D341Med (cell line): ENCODE measurements at regions not wholly inside any gene's neighbourhood (a gene's known extent, or its start where the extent isn't known, plus 50 kb on each side); places are given as distances from the start of the nearest gene placed in this dataset.

Experiments
- DNase-seq: peaks from one replicate; pipeline ENCODE4 v3.0.0; 2012; ENCODE audit warnings: low spot score

DNA sequence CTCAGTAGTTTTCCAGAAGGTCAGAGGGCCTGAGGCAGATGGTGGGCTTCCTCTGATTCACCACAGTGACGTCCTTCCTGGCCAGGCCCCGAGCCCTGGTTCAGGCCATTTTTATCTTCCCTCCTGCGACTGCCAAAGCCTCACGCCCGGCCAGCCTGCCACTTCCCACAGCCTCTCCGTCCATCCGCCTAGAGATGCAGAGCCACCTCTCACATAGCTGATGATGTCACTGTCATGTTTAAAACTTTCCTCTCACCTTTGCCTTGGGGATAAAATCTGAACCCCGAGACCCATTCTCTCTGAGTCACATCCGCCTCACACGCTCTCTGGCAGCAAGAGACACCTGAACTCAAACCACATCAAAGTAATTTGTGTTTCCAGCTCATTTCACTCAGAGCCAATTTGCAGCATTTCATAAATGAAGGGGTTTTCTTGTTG is 175.3 kb downstream of the QDPR start:
- DNase-seq, result no peak

DNA sequence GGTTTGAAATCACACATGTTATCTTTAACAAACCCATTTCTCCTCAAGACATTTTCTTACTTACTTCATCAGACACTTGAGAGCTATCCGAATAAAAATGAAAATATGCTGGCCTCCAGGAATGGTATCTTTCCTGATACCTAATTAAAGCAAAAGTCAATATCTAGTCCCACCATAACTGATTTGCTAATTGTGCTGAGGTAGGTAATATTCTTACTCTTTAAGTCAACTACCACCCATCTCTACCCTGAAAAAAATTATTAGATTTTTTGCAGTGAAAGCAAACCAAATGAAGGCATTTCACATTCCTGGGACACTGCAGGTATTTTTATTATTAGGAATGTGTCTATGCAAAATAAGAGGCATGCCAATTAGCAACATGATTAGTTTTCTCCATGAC is 175.8 kb downstream of the QDPR start:
- no peak for DNase-seq

DNA sequence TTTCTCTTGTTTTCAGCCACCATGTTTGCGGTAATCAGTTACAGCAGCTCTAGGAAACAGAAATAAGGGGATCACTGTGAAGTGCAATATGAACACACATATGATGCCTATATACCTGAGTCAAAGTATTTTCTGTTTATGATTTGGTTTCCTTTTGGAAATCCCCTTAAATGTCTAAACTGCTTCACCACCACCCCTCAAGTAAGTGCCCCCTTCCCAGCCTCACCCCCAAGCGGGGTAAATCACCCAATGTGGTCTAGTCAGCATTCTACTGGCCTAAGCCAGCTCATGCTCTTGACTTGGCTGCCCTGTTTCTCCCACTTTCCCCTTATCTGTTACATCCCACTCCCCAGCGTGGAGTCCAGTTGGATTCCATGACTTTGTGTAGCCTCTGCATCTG is 176.5 kb downstream of the QDPR start:
- no peak for DNase-seq

DNA sequence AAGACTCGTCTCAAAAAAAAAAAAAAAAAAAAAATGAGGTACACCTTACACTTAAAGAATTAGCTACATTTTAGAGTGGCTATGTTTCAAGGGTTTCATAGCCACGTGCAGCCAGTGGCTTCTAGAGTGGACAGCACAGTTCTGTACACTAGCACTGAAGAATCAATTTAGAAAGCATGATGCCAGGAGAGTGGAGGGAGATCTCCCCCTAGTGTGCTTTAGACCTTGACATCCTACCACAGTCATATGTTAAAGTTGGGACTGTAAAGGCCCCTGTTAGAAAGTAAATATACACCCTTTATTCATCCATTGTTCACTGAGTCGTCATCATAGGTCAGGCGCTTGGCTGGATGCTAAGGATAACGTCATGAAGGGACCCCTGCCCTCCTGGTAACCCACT is 179.4 kb downstream of the QDPR start:
- DNase-seq, result no peak

DNA sequence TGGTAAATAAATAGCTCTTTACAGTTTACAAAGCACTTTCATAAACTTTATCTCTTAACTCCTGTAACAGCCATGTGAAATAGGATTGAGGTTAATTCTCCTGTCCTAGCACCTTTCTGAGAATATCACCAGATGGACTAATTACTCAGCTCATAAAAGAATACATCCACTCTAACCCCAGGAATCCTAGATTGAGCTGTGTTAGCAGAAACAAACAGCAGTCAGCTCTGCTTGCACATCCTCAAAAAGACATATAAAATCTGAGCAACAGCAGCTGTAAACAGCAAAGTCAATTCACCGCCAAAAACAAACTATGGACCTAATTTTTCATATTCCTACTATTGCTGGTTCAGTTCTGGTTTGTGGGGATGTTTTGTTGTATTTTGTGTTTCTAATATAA is 182.8 kb downstream of the QDPR start:
- no peak for DNase-seq

DNA sequence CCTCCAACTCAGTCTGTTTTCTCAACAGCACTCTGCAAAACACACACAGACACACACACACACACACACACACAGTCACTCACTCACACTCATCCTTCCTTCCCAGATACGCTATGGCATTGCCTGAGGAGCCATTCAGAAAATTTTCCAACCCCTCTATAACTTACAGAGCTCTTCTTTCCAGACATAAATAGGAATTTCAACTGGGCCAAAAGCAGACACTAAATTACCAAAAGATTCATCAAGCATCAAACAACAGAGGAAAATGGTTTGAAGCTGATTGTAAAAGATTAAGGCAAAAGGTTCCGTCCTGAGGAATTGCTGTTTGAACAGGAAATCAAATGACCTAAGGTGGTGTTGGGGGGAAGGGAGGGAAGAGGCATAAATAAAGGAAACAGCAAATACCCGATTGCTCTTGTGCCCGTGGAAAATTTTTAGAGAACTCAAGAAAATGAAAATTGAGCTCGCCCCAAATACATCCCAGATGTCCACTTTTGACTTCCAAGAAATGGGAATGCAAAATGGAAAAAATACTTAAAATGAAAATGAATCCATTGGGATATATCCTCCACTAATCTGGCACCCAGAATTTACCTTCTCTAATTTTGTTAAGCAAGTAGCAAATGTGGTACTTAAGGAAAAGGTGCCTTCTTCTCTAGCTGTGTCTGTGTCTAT is 183.6 kb downstream of the QDPR start:
- no peak for DNase-seq

DNA sequence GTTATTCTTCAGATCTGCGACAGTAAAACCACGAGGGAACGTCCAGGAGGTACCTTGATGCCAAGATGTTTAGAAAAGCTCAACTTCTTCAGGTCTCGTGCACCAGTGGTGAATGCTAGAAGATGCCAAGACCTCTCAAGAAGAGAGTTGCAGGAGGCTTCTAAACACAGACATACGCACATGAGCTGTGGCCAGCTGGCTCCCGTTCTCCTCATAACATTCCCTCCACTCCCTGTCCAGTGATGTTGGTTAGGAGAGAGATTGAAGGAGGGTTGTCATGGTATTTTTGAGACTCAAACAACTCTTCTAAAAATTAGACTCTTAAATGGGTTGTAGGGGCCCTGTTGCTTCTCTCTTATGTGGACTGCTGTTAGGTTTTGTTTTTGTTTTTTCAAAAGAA is 184.3 kb downstream of the QDPR start:
- no peak for DNase-seq

DNA sequence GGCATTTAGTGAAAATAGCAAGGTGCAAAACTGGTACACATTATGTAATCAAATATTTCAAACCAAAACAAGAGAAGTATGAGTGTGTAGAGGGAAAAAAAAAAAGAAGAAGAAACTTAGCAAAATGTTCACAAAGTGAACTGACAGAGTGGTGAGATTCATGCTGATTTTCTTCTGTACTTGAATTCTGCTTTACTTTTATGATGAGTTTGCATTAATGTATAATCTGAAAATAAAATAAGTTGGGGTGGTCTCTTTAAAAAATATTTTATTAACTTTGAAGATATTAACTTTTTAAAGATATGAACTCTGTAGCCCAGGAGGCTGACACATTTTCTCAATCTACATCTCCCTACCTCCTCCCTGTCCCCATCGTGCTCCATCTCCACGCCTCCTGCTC is 185.1 kb downstream of the QDPR start:
- no peak for DNase-seq

DNA sequence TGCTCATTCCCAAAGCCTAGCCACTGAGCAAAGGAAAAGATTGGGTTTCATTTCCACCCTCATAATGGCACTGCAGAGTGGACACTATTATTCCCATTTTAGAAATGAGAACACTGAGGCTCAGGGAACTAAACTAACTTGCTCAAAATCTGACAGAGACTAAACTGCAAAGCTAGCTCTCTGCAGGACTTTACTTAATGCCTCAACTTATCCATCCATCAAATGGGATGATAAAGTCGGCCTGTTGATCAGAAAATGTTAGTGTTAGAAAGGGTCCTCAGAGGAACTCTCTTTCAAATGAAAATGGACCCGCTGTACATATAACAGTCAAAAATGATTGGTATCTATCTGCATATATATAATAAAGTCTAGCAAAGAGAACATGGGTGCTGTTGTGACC is 186.8 kb downstream of the QDPR start:
- no peak for DNase-seq

DNA sequence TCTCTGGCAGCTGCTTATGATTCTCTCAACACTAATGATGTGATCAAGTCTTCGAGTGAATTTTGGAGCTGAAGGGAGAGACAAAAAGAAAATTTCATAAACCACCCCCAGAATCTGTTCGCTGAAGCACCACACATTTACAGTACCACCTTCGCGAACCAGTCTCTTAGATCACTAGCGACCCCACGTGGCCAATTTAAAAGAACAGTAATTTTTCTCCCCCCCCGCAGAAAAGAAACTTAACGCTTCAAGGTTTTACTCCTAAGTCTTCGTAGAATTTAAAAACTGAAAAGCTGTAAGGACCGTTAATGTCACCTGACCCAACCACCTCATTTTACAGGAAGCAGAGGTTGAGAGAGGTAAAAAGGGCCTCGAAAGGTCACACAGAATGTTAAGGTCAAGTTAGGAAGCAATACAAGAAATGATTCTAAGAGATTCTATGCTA is 187.5 kb downstream of the QDPR start:
- peak; percentile 45 for DNase-seq

DNA sequence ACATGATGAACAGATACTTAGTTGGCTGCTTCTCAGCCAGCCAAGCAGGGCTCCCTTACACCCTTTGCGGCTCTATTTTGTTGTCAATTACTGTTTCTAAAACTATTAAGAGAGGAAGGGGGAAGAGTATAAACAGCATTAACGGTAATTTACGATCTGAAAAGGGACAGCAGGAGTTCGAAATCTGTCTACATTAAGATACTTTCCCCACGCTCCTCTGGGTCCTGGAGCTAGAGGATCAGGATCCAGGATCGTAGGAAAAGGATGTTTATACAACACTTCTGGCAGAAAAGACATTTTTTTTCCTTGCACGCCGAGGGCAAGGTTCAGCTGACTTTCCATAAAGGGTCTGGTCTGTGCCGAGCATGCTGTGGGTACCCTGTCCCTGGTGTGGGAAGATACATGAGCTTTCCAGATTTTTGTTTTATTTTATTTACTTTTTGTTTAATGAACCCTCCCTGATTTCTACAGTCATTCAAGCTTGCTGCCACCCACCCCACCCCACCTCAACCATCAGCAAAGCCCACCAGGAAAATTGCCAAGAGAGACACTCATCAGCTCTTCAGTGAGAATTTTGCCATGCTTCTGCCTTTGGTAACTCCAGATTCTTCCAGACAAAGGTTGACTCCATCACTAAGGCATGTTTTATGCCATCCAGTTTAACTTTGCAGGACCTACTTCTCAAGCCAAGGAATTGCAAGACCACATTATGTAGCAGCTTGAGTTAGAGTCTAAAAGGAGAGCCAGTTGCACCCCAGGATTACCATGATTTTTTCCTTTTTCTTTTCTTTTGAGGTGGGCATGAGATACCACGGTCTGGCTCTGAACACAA is 188.1 kb downstream of the QDPR start:
- DNase-seq, result no peak

DNA sequence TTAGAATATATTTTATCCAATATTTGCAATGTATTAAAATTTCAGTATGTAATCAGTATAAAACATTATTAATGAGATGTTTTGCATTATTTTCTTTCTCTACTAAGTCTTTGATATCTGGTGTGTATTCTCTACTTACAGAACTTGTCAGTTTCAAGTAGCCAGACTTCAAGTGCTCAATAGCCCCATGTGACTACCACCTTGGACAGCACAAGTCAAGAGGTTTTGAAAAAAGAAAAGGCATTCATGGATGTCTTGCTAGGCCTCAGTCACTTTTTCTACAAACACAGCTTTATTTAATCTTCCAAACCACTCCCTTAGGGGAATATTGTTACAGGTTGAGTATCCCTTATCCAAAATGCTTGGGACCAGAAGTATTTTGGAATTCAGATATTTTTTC is 189.4 kb downstream of the QDPR start:
- no peak for DNase-seq

DNA sequence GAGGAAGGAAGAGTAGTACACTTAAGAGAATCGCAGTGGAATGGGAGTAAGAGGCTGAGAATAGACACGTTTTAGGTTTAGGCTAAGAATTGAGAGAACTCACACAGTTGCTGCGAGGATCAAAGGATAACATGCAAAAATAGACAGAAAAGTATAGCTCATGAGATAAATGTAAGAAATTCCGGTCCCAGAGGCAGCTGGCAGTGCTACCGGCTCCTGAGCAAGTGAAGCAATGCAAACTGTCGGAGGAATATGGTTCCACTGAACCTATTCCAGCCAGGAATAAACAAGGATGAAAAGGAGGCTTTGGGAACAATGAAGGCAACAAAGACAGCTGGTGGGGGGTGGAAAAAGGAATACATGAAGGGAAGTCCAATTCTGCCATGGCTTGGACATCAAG is 191.8 kb downstream of the QDPR start:
- no peak for DNase-seq

DNA sequence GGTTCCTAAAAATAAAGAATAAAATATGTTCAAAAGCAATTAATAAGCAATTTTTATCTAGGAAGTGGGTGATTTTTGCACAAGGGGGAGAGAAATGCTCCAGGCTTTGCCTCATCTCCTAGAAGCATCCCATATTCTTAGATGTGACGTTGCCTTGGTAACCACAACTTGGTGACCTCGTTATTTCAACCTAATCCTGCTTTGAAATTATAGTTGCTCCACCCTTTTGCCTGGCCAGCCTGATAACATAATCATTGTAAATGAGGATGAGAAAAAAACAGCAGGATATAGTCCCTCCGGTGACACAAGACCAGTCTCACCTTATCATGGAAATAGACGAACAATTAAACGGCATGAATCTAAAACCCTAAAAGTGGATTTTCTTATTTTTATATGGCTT is 194.4 kb downstream of the QDPR start:
- DNase-seq, result no peak

DNA sequence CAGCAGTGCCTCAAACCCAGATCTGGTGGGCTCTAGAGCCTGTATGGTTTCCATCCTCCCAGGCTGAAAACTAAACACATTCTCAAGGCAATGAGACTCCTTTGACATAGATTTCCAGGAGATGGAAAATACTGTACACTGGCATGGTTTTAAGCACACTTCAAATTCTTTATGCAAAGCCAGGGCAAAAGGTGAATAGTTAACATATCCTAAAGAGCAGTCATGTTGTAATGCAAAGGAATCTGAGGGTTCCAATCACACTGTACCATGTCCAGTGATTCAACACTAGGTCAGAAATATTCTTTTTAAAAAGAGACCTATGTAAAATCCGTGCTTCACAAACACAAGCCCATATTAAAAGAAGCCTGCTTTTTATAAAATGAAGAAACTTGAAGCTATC is 195.3 kb downstream of the QDPR start:
- DNase-seq, result no peak

DNA sequence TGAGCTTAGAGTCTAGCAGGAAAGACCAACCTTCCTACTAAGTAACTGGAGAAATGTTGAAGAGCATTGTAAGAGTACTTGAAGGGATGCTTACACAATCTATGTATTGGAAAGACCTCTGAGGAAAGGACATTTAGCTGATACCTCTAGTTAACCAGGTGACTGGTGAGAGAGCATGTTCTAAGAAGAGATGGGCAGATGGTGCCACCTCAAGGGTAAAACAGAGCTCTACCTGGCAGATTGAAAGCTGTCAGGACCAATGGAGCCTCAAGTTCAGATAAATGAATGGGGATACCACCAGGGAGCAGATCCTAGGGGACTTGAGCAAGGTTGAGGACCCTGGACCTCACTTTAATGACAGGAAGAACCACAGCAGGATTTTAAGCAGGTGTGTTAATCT is 196.4 kb downstream of the QDPR start:
- DNase-seq, result no peak

DNA sequence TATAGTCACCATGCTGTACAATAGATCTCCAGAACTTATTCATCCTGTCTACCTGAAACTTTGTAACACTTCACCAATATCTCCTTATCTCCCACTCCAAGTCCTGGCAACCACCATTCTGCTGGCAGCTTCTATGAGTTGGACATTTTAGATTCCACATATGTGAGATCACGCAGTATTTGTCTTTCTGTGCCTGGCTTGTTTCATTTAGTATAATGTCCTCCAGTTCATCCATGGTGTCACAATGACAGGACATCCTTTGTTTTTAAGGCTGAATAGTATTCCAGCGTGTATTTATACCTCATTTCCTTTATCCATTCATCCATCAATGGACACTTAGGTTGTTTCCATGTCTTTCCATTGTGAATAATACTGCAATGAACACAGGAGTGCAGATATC is 198.7 kb downstream of the QDPR start:
- no peak for DNase-seq

DNA sequence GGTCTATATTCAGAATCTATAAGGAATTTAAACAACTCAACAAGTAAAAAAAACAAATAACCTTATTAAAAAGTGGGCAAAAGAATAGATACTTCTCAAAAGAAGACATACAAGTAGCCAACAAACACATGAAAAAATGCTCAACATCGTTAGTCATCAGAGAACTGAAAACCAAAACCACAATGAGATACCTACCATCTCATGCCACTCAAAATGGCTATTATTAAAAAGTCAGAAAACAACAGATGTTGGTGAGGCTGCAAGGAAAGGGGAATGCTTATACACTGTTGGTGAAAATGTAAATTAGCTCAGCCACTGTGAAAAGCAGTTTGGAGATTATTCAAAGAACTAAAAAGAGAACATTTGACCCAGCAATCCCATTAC is 201.6 kb downstream of the QDPR start:
- no peak for DNase-seq

DNA sequence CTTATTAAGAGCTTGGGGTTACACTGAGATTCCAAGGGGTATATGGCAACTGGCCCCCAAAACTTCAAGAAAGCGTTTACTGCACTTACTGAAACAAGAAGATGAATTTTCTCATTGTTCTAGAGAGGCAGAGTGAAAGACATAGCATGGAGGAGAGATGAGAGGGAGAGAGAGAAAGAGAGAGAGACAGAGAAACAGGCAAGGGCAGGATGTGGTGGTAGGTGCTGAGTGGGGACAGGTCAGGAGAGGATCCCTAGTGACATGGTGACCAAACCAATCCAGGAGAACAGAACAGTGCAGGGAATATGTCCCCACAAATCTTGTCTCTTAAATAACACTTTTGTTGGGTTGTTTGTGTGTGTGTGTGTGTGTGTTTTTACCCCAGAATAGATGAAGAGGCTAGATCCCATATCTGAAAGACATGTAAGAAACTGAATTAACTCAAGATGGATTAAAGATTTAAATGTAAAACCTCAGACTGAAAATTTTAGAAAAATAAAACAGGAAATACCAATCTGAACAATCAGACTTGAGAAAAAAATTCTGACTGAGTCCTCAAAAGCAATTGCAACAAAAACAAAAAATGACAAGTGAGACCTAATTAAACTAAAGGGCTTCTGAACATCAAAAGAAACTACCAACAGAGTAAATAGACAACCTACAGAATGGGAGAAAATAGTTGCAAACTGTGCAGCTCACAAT is 202.2 kb downstream of the QDPR start:
- no peak for DNase-seq

DNA sequence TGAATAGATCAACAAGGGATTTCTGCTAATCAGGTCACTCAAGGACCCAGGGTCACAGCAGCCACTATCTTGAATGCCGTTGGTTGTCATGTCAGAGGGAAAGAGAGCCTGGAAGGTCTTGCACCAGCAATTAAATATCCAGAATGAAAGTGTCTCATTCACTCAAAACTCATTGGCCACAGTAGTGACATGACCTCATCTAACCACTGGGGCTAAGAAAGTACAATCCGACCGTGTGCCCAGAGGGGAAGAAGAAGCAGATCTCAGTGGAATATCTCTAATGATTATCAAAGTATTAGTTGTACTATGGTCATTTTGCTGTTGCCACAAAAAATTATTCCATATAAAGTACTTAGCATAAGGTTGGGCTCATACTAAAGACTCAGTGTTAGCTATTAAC is 210.0 kb downstream of the QDPR start:
- no peak for DNase-seq

DNA sequence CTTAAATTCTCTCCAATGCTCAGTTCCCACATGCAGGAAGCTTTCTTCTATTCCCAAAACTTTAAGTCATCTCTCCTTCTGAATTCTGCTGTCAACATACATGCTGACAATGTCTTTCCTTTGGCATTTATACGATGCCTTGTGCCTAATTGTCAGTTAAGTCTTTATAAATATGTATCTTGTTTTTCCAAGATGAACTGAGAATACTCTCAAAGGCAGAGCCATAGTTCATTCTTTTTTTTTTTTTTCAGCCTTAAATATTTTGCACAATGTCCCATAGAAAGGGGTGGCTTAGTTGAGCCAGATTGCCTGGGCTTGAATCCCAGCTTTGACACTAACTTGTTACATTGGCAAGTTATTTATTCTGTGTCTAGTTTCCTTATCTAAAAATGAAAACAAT is 210.6 kb downstream of the QDPR start:
- no peak for DNase-seq

DNA sequence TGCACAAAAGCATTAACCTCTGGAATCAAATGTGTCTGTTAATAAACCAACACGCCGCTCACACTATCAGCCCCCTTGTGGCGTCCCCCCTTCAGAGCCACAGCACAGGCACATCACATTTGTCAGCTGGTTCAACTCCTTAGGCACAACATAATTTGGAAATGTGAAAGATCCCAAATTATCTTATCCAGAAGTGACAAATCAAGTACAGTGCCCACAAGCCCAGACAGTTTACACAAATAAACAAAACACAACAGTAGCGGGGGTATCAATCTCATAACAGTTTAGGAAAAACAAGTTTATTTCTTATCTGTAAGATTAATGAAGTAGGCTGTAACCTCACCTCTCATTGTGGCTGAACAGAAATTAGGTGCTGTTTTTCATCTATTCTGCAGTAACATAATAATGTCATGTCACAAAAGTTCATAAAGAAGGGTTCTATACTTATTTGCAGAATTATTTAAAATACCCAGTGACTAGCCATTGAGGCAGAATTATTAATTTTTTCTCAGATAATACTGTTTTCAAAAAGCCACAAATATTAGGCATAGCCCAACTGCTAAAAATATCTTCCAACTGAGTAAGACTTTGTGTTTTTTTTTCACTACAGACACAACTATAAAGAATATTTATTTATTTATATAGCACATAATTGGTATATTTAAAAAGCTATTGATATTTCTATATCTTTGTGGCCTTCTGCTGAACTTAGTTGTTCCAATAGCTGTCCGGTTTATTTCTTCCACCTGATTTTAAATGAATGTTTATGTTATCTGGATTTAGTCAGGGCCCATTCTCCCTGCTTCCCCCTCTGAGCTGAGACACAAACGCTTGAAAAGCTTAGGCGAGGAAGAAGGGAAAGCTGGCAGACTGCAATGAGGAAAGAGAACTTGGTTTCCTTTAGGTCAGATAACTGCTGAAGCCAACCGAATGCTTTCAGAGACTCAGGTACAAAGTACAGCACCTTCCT is 214.7 kb downstream of the QDPR start:
- no peak for DNase-seq
